HL-60 (cell line): ENCODE measurements at regions not wholly inside any gene's neighbourhood (a gene's known extent, or its start where the extent isn't known, plus 50 kb on each side); places are given as distances from the start of the nearest gene placed in this dataset.

ENCODE experiments used
- CTCF ChIP-seq: IDR thresholded peaks from one replicate; pipeline ENCODE4 v1.5.1; 2011; ENCODE audit warnings: low read length, control low read depth, inconsistent platforms; ENCODE audit not compliant: insufficient read depth
- GABPA ChIP-seq: IDR thresholded peaks from 2 replicates; pipeline ENCODE4 v1.6.1; 2012; ENCODE audit warnings: low read depth
- POLR2AphosphoS5 ChIP-seq: IDR thresholded peaks from 2 replicates; pipeline ENCODE4 v1.6.1; 2012; ENCODE audit warnings: low read depth
- SPI1 ChIP-seq: IDR thresholded peaks from 2 replicates; pipeline ENCODE4 v1.6.1; 2012; ENCODE audit warnings: low read depth, mild to moderate bottlenecking, borderline replicate concordance

GRCh38 chr1:82600314-82600713, 799.6 kb downstream of the ADGRL2 start:
- TF ChIP-seq CTCF (no peak), POLR2AphosphoS5 (no peak), GABPA (no peak), SPI1 (no peak)
